Prostate gland (tissue), 2 donors: ENCODE measurements at regions not wholly inside any gene's neighbourhood (a gene's known extent, or its start where the extent isn't known, plus 50 kb on each side); places are given as distances from the start of the nearest gene placed in this dataset.
"Not testable (repeated sequence)": the region's sequence is repeated elsewhere in the genome, so short reads cannot be mapped to it uniquely, and the experiment has no call there.

Source experiments
- POLR2AphosphoS5 ChIP-seq: sonication (generic); formaldehyde crosslinking; IDR thresholded peaks from one replicate; pipeline ENCODE4 v1.6.1; 2017; ENCODE audit warnings: antibody characterized with exemption
- TF ChIP-seq, protein P1 (sequence below), 4 experiments: fragments of 200-600 bp in 2 of 4; fragments of 450-650 bp in 2 of 4; sonication (generic) in 2 of 4; IDR thresholded peaks; 1 replicate in 3 of 4; 2 replicates in 1 of 4; pipeline ENCODE4 v1.5.1; 2016 to 2019; ENCODE audit warnings: antibody characterized with exemption in 4 of 4, mild to moderate bottlenecking in 2 of 4, moderate library complexity in 2 of 4

DNA sequence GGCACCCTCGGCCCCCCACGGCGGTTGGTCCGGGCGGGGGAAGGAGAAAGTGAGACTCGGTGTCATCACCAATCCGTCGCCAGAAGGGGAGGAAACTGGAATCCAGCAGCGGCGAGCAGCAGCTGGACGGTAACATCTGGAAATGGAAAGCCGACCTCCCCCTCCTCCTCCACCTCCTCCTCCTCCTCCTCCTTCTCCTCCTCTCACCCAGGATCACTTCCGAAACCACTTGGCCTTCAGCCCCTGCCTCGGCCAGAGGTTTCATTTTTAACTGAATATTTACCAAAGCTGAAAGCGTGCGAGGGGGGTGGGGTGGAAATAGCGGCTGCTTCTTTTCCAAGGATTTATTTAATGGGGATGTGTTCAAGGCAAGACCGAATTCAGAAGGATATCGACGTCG is 72.5 kb upstream of the NBPF9 start:
- TF ChIP-seq, protein P1, sequence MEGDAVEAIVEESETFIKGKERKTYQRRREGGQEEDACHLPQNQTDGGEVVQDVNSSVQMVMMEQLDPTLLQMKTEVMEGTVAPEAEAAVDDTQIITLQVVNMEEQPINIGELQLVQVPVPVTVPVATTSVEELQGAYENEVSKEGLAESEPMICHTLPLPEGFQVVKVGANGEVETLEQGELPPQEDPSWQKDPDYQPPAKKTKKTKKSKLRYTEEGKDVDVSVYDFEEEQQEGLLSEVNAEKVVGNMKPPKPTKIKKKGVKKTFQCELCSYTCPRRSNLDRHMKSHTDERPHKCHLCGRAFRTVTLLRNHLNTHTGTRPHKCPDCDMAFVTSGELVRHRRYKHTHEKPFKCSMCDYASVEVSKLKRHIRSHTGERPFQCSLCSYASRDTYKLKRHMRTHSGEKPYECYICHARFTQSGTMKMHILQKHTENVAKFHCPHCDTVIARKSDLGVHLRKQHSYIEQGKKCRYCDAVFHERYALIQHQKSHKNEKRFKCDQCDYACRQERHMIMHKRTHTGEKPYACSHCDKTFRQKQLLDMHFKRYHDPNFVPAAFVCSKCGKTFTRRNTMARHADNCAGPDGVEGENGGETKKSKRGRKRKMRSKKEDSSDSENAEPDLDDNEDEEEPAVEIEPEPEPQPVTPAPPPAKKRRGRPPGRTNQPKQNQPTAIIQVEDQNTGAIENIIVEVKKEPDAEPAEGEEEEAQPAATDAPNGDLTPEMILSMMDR (IDR thresholded peaks at IDR 0.05): not testable (repeated sequence)
- not testable (repeated sequence) for TF ChIP-seq POLR2AphosphoS5
